Neural cell (in vitro differentiated cells): ENCODE measurements at regions not wholly inside any gene's neighbourhood (a gene's known extent, or its start where the extent isn't known, plus 50 kb on each side); places are given as distances from the start of the nearest gene placed in this dataset.
"Not testable (repeated sequence)": the region's sequence is repeated elsewhere in the genome, so short reads cannot be mapped to it uniquely, and the experiment has no call there.

Experiments used
- H2AFZ ChIP-seq: fragments of 200-600, 300-800 bp; sonication (generic), shearing (Covaris generic); 2 replicates; pipeline ENCODE4 v1.6.0; 2014; ENCODE audit warnings: low read depth, mild to moderate bottlenecking, antibody characterized with exemption, low read length, moderate library complexity
- H3F3A ChIP-seq: fragments of 200-600 bp; shearing (Covaris generic); 2 replicates; pipeline ENCODE4 v1.6.1; 2016; ENCODE audit warnings: mild to moderate bottlenecking, moderate library complexity, mixed read lengths, antibody characterized with exemption, low read length; ENCODE audit not compliant: insufficient read depth, poor library complexity, severe bottlenecking
- H3K27ac ChIP-seq: fragments of 200-600, 300-800 bp; sonication (generic), shearing (Covaris generic); 2 replicates; pipeline ENCODE4 v1.5.1; 2014; ENCODE audit warnings: mild to moderate bottlenecking, low read length, moderate library complexity
- H3K27me3 ChIP-seq: fragments of 300-800, 200-600 bp; sonication (generic), shearing (Covaris generic); 2 replicates; pipeline ENCODE4 v1.6.0; 2014; ENCODE audit warnings: mild to moderate bottlenecking, low read depth, low read length, moderate library complexity; ENCODE audit not compliant: insufficient read depth
- H3K36me3 ChIP-seq: fragments of 300-800, 200-600 bp; sonication (generic), shearing (Covaris generic); 2 replicates; pipeline ENCODE4 v1.5.1; 2014; ENCODE audit warnings: mild to moderate bottlenecking, antibody characterized with exemption, low read length, moderate library complexity; ENCODE audit not compliant: insufficient read depth
- H3K4me2 ChIP-seq: fragments of 300-800, 200-600 bp; sonication (generic), shearing (Covaris generic); 2 replicates; pipeline ENCODE4 v1.6.0; 2014; ENCODE audit warnings: mild to moderate bottlenecking, low read length
- H3K4me3 ChIP-seq: fragments of 300-800, 200-600 bp; sonication (generic), shearing (Covaris generic); 2 replicates; pipeline ENCODE4 v1.5.1; 2014; ENCODE audit warnings: mild to moderate bottlenecking, low read length, moderate library complexity
- H3K79me2 ChIP-seq: fragments of 200-600 bp; shearing (Covaris generic); replicated peaks from 2 replicates; pipeline ENCODE4 v1.6.0; 2014; ENCODE audit warnings: mild to moderate bottlenecking, low read length, moderate library complexity; ENCODE audit not compliant: insufficient read depth
- H3K9ac ChIP-seq: fragments of 300-800, 200-600 bp; sonication (generic), shearing (Covaris generic); 2 replicates; pipeline ENCODE4 v1.6.1; 2016; ENCODE audit warnings: mild to moderate bottlenecking, low read length, mixed read lengths
- H3K9me2 ChIP-seq: fragments of 200-600 bp; shearing (Covaris generic); 2 replicates; pipeline ENCODE4 v1.6.1; 2016; ENCODE audit warnings: mild to moderate bottlenecking, low read length, mixed read lengths; ENCODE audit not compliant: insufficient read depth
- H3K9me3 ChIP-seq: fragments of 200-600, 300-800 bp; sonication (generic), shearing (Covaris generic); 2 replicates; pipeline ENCODE4 v1.6.1; 2016; ENCODE audit warnings: mild to moderate bottlenecking, mixed run types, low read length, moderate library complexity, mixed read lengths
- H4K20me1 ChIP-seq: fragments of 200-600 bp; shearing (Covaris generic); 2 replicates; pipeline ENCODE4 v1.6.1; 2016; ENCODE audit warnings: mild to moderate bottlenecking, mixed run types; ENCODE audit not compliant: insufficient read depth
- EP300 ChIP-seq: fragments of 450-650 bp; conservative IDR thresholded peaks from 2 replicates; pipeline ENCODE4 v1.6.1; 2014; ENCODE audit warnings: antibody characterized with exemption, mild to moderate bottlenecking, moderate library complexity; ENCODE audit not compliant: poor library complexity, severe bottlenecking
- EZH2 ChIP-seq: fragments of 200-600, 300-800 bp; shearing (Covaris generic), sonication (generic); IDR thresholded peaks from 2 replicates; pipeline ENCODE4 v1.6.1; 2014; ENCODE audit warnings: antibody characterized with exemption, low read length, borderline replicate concordance, mild to moderate bottlenecking; ENCODE audit not compliant: insufficient read depth, poor library complexity, severe bottlenecking
- MXI1 ChIP-seq: fragments of 450-650 bp; conservative IDR thresholded peaks from 2 replicates; pipeline ENCODE4 v1.6.1; 2014; ENCODE audit warnings: antibody characterized with exemption, mild to moderate bottlenecking; ENCODE audit not compliant: poor library complexity, severe bottlenecking
- POLR2AphosphoS5 ChIP-seq: IDR thresholded peaks from 2 replicates; pipeline ENCODE4 v1.6.1; 2012
- RAD21 ChIP-seq: fragments of 450-650 bp; conservative IDR thresholded peaks from 2 replicates; pipeline ENCODE4 v1.6.1; 2014; ENCODE audit warnings: antibody characterized with exemption, mild to moderate bottlenecking, moderate library complexity
- SMC3 ChIP-seq: fragments of 450-650 bp; conservative IDR thresholded peaks from 2 replicates; pipeline ENCODE4 v1.6.1; 2014; ENCODE audit warnings: antibody characterized with exemption, mild to moderate bottlenecking, moderate library complexity; ENCODE audit not compliant: poor library complexity
- TAF1 ChIP-seq: IDR thresholded peaks from 2 replicates; pipeline ENCODE4 v1.6.1; 2012; ENCODE audit warnings: low read depth
- TF ChIP-seq, protein P1 (sequence below): fragments of 450-650 bp; IDR thresholded peaks from 2 replicates; pipeline ENCODE4 v1.5.1; 2014; ENCODE audit warnings: antibody characterized with exemption, mild to moderate bottlenecking, moderate library complexity; ENCODE audit not compliant: poor library complexity, severe bottlenecking
- TF ChIP-seq, protein P2 (sequence below): IDR thresholded peaks from 2 replicates; pipeline ENCODE4 v1.6.1; 2012; ENCODE audit warnings: borderline replicate concordance

DNA sequence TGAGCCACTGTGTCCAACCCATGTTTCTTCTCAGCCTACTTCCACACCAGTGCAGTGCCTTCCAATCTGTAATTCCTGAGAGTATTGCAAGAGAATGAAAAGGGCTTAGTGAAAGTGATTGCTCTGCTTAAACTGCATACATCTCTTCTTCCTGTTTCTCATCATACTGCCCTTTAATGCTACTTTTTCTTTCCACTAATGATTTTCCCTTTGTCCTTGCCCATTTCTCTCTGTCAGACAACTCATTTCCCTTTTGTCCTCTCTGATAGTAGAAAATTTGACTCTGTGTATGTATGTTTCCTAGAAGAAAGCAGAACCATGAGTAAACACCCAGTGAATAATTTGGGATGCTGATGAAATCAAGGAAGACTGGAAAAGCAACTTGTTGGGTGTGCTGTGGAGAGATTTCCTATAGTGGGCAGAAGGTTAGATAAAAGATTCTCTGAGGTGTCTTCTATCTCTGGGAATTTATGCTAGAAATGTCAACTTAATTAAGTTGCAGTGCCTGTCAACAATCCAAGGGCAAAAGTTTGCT lies 102.2 kb upstream of the CHD1 start:
- H3K9me3 ChIP-seq, result no peaks in the 10 kb centered on the region
- H3K27me3 ChIP-seq, result no peaks in the 10 kb centered on the region
- H3K9ac ChIP-seq, result no peak overlapping the region
- no peak overlapping the region for H3K4me3 ChIP-seq
- H3K27ac ChIP-seq, result no peak overlapping the region
- no peaks in the 10 kb centered on the region for H3K9me2 ChIP-seq
- H3F3A ChIP-seq, result no peaks in the 10 kb centered on the region
- H3K79me2 ChIP-seq, result no peaks in the 10 kb centered on the region
- H3K36me3 ChIP-seq, result no peaks in the 10 kb centered on the region
- H2AFZ ChIP-seq, result no peak overlapping the region
- no peak overlapping the region for H3K4me2 ChIP-seq
- no peaks in the 10 kb centered on the region for H4K20me1 ChIP-seq
- TF ChIP-seq TAF1 (no peak), RAD21 (no peak), POLR2AphosphoS5 (no peak), EP300 (no peak), SMC3 (no peak), MXI1 (no peak), EZH2 (no peak)
- TF ChIP-seq, protein P1, sequence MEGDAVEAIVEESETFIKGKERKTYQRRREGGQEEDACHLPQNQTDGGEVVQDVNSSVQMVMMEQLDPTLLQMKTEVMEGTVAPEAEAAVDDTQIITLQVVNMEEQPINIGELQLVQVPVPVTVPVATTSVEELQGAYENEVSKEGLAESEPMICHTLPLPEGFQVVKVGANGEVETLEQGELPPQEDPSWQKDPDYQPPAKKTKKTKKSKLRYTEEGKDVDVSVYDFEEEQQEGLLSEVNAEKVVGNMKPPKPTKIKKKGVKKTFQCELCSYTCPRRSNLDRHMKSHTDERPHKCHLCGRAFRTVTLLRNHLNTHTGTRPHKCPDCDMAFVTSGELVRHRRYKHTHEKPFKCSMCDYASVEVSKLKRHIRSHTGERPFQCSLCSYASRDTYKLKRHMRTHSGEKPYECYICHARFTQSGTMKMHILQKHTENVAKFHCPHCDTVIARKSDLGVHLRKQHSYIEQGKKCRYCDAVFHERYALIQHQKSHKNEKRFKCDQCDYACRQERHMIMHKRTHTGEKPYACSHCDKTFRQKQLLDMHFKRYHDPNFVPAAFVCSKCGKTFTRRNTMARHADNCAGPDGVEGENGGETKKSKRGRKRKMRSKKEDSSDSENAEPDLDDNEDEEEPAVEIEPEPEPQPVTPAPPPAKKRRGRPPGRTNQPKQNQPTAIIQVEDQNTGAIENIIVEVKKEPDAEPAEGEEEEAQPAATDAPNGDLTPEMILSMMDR, result no peak
- TF ChIP-seq, protein P2, sequence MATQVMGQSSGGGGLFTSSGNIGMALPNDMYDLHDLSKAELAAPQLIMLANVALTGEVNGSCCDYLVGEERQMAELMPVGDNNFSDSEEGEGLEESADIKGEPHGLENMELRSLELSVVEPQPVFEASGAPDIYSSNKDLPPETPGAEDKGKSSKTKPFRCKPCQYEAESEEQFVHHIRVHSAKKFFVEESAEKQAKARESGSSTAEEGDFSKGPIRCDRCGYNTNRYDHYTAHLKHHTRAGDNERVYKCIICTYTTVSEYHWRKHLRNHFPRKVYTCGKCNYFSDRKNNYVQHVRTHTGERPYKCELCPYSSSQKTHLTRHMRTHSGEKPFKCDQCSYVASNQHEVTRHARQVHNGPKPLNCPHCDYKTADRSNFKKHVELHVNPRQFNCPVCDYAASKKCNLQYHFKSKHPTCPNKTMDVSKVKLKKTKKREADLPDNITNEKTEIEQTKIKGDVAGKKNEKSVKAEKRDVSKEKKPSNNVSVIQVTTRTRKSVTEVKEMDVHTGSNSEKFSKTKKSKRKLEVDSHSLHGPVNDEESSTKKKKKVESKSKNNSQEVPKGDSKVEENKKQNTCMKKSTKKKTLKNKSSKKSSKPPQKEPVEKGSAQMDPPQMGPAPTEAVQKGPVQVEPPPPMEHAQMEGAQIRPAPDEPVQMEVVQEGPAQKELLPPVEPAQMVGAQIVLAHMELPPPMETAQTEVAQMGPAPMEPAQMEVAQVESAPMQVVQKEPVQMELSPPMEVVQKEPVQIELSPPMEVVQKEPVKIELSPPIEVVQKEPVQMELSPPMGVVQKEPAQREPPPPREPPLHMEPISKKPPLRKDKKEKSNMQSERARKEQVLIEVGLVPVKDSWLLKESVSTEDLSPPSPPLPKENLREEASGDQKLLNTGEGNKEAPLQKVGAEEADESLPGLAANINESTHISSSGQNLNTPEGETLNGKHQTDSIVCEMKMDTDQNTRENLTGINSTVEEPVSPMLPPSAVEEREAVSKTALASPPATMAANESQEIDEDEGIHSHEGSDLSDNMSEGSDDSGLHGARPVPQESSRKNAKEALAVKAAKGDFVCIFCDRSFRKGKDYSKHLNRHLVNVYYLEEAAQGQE, result no peak

DNA sequence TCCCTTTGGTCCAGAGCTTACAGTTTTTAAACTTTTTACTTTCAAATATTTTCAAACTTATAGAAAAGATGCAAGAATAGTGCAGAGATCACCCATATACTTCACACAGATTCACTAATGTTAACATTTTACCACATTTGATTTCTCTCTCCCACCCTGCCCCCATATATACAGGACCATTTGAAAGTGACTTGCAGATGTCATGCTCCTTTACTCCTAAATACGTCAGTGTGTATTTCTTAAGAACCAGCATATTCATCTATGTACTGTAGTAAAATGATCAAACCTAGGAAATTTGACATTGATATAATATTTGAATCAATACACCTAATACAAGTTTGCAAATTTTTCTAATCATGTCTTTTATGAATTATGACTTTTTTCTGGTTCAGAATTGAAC lies 100.4 kb upstream of the CHD1 start:
- no peaks in the 10 kb centered on the region for H3K36me3 ChIP-seq
- H3K27ac ChIP-seq, result no peak overlapping the region
- H3K9me2 ChIP-seq, result no peaks in the 10 kb centered on the region
- H4K20me1 ChIP-seq, result no peaks in the 10 kb centered on the region
- no peaks in the 10 kb centered on the region for H3F3A ChIP-seq
- TF ChIP-seq MXI1 (no peak), RAD21 (no peak), POLR2AphosphoS5 (no peak), EP300 (no peak), TAF1 (no peak), EZH2 (no peak), SMC3 (no peak)
- TF ChIP-seq, protein P1, result no peak
- TF ChIP-seq, protein P2, result no peak
- H3K79me2 ChIP-seq, result no peaks in the 10 kb centered on the region
- H3K27me3 ChIP-seq, result no peaks in the 10 kb centered on the region
- no peak overlapping the region for H3K9ac ChIP-seq
- H3K9me3 ChIP-seq, result no peaks in the 10 kb centered on the region
- no peak overlapping the region for H2AFZ ChIP-seq
- no peak overlapping the region for H3K4me2 ChIP-seq
- H3K4me3 ChIP-seq, result no peak overlapping the region

DNA sequence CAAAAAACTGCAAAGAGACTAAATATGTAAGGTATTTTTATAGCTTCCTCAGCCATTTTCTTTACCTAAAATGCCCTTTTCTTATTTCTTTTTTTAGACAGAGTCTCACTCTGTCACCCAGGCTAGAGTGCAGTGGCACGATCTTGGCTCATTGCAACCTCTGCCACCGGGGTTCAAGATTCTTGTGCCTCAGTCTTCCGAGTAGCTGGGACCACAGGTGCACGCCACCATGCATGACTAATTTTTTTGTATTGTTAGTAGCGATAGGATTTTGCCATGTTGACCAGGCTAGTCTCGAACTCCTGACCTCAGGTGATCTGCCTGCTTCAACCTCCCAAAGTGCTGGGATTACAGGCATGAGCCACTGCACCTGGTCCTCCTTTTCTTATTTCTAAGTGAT lies 99.4 kb upstream of the CHD1 start:
- not testable (repeated sequence) for H3K36me3 ChIP-seq, H2AFZ ChIP-seq, H3K27ac ChIP-seq, H3K79me2 ChIP-seq, H4K20me1 ChIP-seq, H3K27me3 ChIP-seq, H3K9ac ChIP-seq, H3K4me3 ChIP-seq, H3F3A ChIP-seq, H3K9me3 ChIP-seq, H3K9me2 ChIP-seq, H3K4me2 ChIP-seq
